ENCODE measurements at regions not wholly inside any gene's neighbourhood (a gene's known extent, or its start where the extent isn't known, plus 50 kb on each side); places are given as distances from the start of the nearest gene placed in this dataset.
"Not testable (repeated sequence)": the region's sequence is repeated elsewhere in the genome, so short reads cannot be mapped to it uniquely, and the experiment has no call there.

DNA sequence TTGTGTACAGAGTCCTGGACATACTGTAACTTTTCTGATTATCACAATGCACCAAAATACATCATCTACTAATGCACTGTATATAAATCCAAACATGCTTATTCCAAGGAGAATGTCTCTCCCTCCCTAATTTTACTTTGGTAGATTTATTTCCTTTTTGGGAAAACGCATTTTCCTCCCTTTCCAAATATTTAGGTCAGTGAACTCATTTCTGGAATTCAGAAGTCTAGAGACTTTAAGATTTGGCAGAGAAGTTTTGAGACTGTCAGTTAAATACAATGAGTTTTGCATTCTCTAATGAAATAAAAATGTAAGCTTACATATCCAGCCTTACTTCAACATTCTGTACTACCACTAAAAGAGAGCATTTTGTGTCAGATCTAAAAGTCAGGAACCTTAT lies 165.8 kb upstream of the EDNRB start:
- DNase-seq (ENCODE audit: low read depth in 2 of 2), result no peak

DNA sequence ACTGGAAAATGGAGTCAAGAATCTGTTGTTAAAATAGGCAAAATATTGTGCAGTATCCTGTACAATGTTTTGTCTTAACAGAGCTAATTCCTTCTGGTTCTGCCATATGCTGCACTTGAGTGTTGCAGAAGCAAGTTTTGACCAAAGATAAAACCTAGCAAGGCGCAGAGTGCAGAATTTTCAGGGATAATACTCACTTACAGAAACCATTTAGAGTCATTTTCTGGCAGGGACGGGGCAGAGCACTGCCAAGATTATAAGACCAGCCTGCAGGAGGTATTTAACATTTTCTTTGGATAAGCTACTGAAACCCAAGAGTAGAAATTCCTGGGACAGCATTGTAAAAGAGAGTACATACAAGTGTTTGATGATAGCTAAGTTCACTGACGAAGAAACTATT lies 159.5 kb upstream of the EDNRB start:
- DNase-seq (ENCODE audit: low read depth in 2 of 2), result no peak

DNA sequence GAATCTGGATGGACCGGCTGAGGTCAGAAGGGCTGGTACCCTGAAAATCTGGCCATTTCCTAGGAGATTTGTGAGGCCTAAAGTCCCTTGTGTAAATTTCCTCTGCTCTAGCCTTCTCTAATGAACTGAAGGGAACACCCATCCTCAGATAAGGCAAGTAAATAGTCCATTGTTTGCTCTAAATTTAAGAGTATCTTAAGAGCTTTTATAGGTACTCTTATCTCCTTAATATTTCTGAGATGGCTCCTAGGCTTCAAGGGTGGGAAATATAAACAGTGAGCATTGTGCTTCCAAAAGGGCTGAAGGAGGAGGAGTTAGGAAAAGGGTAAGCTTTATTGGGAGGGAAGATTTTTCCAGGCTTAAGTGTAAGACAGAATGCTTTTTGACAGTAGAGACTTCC lies 148.7 kb upstream of the EDNRB start:
- DNase-seq (ENCODE audit: low read depth in 2 of 2), result no peak

DNA sequence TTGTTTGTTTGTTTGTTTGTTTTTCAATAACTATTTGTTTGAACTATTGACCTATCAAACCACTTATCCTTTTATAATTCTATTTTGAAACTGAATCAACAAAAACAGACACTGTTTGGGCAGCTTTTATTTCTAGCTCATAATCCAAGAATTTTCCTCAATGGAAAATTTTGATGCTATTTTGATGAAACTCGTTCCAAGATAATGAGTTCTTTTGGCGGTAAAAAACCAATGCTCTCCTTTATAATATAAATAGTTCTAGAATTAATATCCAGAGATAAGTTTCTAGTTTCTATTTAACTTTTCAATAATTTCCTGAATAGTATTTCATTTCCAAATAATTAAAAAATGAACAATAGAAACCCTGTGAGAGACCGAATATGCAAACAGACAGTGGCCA lies 146.5 kb upstream of the EDNRB start:
- no peak for DNase-seq (ENCODE audit: low read depth in 2 of 2)

DNA sequence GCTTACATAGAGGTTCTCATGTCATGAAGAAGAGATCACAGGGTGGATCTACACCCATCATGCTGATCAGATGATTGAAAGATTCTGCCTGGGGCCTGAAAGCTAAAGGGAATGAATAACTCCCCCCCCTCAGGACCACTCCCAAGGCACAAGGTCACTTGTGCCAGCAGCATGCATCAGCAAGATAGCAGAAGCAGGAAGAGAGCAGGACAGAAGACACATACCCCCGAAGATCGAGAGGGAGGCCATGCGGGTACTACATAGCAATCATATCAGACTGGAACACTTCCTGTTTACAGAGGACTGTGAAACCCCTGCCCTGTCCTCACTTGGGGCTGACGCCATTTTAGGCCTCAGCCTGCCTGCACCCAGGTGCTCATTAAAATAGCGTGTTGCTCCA lies 143.2 kb upstream of the EDNRB start:
- DNase-seq (ENCODE audit: low read depth in 2 of 2), result no peak

DNA sequence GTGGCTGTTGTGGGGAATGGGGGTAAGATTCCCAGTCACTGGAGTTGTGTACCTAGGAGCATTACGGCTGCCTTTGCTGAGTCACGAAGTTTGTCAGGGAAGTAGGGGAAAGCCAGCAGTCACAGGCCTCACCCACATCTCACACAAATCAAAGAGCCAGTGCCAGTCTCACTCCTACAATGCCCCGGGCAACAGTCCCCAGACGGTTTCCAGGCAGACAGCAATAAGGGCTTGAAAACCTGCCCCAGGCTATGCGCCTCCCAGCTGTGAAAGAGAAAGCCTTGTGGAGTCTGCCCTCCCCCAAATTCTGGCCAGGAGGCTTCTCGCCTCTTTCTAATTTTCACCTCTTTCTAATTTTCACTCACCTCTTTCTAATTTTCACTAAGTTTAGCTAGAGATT lies 142.3 kb upstream of the EDNRB start:
- no peak for DNase-seq (ENCODE audit: low read depth in 2 of 2)

DNA sequence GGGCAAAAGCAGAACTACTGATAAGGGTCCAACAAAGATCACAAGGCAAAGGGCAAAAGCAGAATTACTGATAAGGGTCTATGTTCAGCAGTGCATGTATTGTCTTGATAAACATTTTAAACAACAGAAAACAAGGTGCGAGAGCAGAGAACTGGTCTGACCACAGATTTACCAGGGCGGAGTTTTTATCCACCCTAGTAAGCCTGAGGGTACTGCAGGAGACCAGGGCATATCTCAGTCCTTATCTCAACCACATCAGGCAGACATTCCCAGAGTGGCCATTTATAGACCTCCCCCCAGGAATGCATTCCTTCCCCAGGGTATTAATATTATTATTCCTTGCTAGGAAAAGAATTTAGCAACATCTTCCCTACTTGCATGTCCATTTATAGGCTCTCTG lies 138.2 kb upstream of the EDNRB start:
- not testable (repeated sequence) for DNase-seq (ENCODE audit: low read depth in 2 of 2)

DNA sequence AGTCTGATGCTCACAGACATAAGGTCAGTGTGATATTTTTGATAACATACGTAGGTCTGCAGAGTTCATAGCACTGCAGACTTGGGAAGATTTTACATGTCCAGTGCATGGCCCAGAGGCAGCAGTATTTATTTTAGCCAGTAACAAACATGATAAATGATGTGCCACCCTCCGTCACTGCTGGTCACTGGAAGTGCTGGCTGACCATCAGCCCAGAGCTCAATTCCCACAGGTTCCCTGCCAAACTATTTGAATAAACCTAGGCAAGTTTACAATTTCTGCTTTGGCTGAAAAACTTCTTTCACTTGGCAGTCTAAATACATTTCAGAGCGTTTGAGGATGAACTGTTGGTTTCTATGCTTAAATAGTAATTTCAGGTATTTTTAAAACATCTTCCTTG lies 135.5 kb upstream of the EDNRB start:
- DNase-seq (ENCODE audit: low read depth in 2 of 2), result no peak

DNA sequence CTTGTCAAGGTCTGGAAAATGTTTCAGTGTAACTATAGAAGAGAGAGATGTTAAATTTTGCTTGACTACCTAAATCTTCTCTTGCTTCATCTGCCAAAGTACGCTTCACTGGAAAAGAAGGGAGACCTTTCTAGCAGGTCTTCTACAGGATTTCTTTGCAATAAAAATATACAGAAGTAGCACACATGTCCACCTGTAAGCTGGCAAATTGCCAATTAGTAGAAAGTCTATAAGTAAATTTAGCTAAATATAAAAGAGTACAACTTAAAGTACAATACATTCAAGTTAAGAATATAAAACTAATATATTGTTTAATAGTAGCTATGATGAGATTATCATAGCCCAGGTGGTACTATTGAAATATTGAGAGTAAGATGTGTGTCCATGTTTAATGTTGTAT lies 128.5 kb upstream of the EDNRB start:
- no peak for DNase-seq (ENCODE audit: low read depth in 2 of 2)

DNA sequence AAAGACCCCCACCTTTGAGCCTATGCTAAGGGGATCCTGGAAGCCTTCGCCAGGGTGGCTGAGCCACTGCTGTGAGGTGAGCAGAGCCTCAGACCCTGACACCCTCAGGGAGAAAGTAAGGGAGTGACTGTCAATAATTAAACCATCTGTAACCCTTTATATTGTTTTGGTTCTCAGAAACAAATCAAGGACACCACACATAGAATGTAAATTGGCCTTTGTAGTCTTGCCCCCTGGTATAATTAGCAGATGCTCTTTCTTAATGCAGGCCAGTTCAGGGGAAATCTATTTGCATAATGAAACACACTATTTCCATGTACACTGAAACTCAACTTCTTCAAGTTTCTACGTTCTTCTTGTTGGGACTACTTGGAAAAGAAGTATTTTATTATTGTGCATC lies 127.7 kb upstream of the EDNRB start:
- no peak for DNase-seq (ENCODE audit: low read depth in 2 of 2)

DNA sequence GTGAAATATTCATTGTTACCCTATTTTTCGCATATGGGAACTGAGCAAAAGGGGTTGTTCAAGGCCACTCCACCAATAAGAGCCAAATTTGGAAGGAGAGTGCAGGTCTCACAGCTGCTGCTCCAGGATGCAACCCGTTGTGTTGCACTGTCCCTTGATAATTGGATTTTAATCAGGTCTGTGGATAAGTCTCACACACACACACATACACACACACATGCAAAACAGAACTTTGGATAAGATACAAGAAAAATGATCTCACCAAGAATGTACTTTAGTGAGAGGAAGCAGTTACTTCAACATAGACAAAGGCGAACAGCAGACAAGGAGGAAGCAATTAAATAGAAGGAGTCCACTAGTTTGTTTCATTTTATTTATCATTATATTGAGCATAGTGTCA lies 127.3 kb upstream of the EDNRB start:
- no peak for DNase-seq (ENCODE audit: low read depth in 2 of 2)

DNA sequence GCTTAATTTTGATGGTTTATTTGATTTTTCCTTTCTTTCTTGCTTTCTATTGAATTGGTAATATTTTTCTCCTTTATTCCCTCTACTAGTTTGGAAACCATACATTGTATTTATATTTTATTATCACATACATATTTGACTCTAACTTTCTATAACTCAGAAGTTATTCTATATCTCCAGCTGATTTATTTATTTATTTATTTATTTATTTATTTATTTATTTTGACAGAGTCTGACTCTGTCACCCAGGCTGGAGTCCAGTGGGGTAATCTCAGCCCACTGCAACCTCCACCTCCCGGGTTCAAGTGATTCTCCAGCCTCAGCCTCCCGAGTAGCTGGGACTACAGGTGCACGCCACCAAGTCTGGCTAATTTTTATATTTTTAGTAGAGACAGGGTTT lies 122.7 kb upstream of the EDNRB start:
- not testable (repeated sequence) for DNase-seq (ENCODE audit: low read depth in 2 of 2)

DNA sequence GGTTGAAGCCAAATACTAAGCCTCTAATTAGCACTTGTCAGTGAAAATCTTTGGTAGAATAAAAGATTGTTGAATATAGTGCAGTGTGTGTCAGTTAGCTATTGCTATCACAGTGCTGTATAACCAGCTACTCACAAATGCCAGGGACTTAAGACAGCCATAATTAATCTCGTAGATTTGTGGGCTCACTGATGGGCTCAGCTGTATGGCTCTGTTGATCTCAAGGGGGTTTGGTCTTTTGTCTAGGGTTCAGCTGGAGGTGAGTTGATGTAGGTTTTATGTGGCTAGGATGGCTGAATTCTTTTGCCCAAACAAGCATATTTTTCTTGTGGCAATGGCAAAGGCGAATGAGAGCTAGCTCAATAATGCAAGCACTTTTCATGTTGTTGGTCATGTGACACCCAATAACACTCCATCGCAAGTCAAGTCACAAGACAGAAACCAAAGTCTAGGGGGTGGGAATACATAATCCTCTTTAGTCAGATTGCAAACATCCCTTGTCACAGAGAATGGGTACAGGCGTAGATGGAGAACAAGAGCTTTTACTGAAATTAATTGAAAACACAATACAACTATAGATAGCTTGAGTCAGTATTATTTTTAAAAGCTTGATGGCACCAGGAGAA lies 121.7 kb upstream of the EDNRB start:
- DNase-seq (ENCODE audit: low read depth in 2 of 2), result no peak

DNA sequence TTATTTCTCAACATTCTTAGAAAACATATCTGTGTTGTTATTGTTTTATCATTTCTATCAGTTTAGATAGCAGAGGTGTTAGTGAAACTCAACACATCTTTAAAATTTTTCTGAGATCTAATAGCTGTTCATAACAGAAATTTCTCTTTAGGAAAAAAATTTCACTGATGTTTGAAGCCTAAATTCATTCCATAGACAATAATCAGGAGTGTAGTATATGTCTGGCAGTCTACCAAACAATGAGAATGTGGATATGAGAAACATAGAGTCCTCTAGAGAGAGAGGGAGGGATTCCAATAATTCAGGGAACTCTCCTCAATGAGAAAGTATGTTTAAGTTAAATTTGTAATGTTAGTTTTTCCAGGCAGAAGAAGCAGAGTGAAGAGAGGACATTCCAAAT lies 118.2 kb upstream of the EDNRB start:
- DNase-seq (ENCODE audit: low read depth in 2 of 2), result no peak

DNA sequence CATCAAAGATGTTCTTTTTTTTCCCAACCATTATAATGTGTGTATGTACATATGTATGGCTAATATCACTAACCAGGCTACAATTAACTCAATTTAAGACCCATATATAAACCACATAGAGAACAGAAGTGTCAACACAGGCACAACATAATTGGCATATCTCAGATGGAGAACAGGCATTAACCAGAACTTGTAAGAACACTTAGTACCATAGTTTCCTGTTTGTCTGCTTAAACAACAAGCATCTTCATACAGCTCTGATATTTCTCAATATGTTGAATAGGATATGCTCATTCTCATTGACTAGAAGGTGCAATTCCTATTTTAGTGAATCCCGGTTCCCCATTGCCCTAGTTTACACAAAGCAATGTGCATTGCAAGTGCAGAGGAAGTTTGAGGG lies 116.9 kb upstream of the EDNRB start:
- no peak for DNase-seq (ENCODE audit: low read depth in 2 of 2)

DNA sequence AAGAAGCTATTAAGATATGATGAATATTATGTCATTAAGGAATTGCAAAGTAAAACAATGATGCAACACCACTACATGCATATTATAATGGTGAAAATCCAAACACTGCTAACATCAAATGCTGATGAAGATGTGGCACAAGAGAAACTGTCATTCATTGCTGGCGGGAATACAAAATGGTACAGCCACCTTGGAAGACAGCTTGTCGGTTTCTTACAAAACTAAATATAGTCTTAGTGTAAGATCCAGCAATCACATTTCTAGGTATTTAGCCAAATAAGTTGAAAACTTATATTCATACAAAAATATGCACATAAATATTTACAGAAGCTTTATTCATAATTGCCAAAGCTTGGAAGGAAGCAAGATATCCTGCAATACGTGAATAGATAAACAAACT lies 114.9 kb upstream of the EDNRB start:
- no peak for DNase-seq (ENCODE audit: low read depth in 2 of 2)

DNA sequence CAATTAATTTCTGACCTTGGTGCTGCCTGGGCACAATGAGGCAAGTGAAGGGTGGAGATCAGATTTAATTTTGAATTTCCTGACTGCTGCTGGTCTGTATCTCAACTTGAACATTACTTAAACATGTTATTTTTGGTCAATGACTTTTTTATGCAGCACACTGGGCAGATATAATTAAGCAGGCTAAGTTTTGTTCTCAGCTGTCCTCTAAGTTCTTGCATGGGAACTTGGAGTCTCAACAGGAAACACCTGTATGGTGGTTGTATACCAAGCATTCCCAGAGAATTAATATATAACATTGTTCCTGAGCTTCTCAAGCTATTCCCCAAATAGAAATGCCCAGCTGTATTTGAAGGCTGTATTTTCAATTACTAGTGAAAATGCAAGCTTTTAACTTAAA lies 113.5 kb upstream of the EDNRB start:
- DNase-seq (ENCODE audit: low read depth in 2 of 2), result no peak

DNA sequence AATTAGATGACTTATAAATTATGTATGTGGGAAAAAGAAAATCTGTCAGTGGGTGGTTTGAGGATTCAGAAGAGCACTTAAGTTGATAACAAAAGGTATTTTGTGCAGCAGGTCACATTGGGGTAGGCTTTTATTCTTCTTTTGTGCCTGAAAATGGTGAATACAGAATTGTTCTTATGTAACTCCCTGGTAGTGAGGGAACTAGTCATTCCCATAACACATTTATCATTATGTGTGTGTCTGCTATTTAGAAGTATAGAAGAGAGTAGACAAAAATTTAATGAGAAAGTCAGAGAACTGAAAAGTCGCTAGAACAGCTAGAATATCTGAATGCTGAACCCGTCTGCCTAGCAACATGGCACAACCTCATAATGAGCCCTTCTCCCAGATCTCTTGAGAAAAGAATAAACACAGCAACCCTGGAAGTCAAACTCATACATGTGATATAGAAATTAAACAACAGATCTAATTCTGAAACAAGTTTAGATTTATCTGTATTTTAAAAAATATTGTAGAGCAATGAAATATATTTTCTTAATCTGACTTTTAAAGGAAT lies 111.8 kb upstream of the EDNRB start:
- no peak for DNase-seq (ENCODE audit: low read depth in 2 of 2)

DNA sequence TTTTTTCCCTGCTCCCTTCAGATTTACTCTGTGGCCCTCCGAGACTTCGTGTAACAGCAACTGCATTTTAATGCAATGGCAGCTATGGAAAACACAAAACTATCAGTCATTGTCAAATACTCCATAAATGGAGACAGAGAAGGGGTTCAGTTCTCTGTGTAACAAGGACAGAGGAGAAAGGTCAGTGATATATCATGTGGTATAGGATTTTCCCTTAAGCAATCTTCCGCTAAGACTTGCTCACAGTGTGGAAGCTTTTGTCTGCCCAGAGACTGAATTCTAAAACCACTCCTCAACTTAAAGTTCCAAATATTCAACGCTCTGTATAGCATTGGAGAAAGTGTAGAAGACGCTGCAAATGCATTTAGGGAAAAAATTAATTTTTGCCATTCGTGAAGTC lies 111.3 kb upstream of the EDNRB start:
- DNase-seq (ENCODE audit: low read depth in 2 of 2), result no peak

DNA sequence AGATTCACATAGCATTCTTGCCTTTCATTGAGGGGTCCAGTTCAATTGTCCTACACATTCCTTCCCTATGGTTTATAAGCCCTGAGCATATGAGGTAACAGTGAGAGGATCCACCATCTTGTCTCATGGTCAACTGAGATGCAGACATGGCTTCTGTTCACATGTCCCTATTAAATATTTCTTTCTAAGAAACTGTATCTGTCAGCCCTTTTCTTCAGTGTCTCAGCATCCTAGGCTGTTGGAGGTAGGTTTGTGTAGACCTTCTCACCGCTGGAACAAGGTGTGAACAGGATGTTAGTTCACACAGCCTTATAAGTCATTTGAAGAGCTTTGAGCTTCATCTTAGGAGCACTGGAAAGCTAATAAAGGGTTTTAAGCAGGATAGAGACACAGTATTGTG lies 110.3 kb upstream of the EDNRB start:
- DNase-seq (ENCODE audit: low read depth in 2 of 2), result no peak

DNA sequence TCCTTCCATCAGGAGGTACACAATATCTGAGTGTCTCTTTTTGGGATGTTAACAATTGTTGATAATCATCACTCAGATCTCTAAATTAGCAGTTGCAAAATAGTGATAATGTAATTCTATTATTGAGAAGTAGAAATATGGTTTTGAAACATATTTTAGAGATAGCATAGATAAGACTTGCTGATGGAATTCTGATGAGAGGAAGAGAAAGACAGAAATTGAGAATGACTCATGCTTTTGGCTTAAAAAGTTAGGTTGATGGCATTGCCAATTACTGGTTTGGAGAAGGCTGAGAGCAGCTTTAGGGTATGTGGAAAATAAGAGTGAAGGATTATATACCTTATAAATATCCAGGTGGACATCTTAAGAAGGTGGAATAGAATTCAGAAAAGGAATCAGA lies 106.4 kb upstream of the EDNRB start:
- DNase-seq (ENCODE audit: low read depth in 2 of 2), result no peak

DNA sequence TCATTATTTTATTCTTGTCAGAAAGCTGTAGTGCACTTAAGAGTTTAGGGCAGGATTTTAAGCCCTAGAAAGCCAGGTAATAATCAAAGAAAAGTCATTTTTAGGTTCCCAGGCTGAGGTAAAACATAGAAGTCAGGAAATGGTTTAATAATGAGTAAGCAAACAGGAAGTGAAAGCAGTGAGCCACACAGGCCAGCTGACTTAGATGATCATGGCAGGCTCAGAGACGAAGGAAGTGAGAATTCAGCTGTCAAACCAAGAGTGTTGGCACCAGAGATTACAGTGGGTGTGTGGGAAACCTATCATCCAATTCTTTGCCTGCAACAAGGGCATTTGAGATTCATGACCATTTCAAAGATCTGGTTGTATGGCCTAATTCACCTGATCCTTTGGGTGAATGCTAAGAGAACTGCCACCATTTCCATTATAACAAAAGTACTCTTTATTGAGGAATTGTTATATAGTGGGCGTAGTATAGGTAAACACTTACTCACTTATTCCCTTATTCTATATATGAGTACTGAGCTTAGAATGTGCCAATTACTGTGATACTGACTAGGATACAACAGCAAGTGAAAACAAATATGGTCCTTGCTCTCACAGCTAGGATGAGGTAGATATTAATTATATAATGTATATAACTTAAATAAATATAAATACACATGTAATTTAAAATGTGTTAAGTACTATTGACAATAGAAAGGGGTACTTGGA lies 103.7 kb upstream of the EDNRB start:
- DNase-seq (ENCODE audit: low read depth in 2 of 2), result peak; percentile 19 to 42

DNA sequence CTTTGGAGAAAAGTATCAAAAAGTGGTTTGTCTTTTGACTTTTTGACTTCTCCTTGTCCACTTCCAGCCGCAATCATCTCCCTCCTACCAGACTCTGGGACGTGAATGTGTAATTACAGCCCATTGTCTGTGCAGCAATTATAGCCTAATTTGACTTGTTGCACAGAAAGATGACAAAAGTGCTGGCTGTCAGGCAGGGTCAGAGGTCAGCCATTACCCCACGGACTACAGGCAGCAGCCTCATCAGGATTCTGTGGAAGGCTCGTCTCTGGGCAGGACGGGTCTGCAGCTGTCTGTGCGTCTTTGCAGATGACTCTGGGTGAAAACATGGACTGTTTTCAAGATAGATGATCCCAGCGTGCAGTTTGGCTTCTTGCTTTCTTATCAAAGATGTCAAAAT lies 102.2 kb upstream of the EDNRB start:
- DNase-seq (ENCODE audit: low read depth in 2 of 2), result no peak

DNA sequence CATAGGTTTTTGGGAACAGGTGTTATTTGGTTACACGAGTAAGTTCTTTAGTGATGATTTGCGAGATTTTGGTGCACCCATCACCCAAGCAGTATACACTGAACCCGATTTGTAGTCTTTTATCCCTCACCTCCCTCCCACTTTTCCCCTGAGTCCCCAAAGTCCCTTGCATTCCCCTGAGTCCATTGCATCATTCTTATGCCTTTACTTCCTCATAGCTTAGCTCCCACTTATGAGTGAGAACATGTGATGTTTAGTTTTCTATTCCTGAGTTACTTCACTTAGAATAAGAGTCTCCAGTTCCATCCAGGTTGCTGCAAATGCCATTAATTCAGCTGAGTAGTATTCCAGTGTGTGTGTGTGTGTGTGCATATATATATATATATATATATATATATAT lies 97.2 kb upstream of the EDNRB start:
- DNase-seq (ENCODE audit: low read depth in 2 of 2), result no peak
